ENCODE measurements at regions not wholly inside any gene's neighbourhood (a gene's known extent, or its start where the extent isn't known, plus 50 kb on each side); places are given as distances from the start of the nearest gene placed in this dataset.

- no peak for DNase-seq
Observed at GRCh38 chr2:120785228-120785966, 49.7 kb downstream of the GLI2 start.

DNA sequence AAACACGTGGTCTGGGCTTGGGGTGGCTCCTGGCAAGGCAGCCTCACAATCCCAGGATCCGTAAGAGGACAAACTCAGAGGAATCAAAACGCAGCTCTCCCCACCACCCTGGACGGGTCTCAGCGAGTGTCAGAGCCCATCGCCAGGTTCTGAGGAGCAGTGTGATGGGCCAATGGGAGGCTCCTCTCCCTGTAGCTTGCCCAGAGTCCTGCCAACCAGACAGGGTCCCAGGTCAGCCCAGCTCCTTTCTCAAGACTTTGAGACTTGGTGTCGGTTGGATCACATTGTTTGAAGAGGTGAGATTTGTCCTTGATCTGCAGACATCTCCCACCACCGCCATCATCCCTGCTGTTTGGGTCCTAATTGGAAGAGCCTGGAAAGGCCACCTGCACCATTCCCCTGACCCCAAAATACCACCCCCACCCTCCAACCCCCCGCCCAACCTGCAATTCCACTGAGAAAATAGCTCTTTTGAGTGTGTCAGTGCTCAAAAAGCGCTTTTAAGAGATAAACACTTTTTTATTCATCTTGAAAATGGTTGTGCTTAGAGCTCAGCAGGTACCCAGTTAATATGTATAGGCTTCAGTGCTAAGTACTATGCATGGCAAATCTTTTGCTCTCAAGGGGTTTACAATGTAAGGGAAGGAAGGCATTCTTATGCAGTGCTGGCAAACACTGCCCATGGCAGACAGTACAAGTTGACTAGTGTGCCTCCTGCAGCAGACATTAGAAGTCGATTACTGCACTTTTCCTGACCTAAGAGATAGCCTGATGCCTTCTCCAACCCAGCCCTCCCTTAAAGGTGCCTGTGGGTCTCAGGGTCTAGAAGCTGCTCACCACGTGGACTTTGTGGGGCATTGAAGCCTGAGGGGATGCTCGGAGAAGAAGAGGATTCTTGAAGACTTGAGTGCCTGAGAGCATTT lies 50.6 kb downstream of the GLI2 start:
- DNase-seq, result no peak

DNA sequence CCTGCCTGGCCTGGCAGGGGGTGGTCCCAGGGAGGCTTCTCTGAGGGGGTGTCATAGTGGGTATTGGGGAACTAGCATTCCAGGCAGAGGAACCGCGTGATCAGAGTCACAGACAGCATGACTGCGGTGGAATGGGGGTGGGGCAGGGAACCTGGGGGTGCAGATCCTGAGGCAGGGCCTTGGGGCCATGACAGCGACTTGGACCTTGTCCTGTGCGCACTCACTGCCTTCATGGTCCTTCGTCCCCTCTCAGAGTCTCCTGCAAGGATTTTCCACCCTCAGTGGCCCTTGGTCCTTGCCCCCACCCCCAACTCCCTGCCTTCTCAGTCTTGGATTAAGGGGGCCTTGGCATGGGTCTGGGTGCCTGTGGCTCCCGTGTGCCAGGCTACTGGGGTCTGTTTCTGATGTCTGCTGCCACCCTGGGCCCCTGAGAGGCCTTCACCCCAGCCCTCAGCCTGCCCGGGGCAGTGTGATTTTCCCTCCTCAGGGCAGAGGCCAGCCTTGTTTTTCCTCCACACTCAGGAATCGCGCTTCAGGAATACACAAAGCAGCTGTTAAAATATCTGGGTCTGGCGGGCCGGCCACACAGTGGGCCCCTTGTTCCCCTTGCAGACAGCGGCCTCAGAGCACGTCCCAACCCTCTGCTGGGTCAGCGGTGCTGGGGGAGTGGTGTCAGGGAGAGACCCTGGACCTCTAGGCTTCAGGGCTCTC lies 51.6 kb downstream of the GLI2 start:
- no peak for DNase-seq

- DNase-seq, result no peak
Observed at GRCh38 chr2:120787822-120788700, 52.4 kb downstream of the GLI2 start.

- no peak for DNase-seq
Observed at GRCh38 chr2:120791243-120791961, 55.7 kb downstream of the GLI2 start.

GRCh38 chr2:120791962-120792297 lies 56.3 kb downstream of the GLI2 start:
- DNase-seq, result peak; percentile 16

DNA sequence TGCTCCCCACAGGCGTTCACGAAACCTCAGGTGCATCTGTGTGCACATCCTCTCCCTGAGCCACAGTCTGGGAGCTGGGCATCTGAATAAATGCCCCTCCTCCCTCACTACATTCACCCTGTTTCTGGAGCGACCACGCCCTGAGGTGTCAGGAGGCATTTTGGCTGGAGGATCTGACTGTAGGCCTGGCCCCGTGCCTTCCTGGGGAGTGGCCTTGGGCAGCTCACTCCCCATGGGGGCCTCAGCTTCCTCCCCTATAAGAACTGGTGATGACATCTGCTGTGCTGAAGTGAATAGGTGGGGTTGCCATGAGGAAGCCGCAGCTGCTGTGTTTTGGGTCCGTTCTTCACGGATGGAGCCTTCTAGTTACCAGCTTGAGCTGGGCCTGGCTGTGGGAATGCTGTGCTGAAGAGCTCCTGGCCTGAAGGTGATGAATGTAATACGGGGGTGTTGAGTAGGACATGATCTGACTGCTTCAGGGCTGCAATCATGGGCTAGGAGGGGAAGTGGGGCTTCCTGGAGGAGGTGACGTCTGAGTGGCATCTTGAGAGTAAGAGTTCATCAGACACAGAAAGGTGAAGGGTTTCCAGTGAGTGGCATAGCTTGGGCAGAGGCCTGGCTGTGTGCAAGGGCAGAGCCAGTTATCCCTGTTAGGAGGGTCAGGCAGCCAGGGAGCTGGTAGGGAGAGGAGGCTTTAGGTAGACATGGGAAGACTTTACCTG lies 58.2 kb downstream of the GLI2 start:
- DNase-seq, result no peak

DNA sequence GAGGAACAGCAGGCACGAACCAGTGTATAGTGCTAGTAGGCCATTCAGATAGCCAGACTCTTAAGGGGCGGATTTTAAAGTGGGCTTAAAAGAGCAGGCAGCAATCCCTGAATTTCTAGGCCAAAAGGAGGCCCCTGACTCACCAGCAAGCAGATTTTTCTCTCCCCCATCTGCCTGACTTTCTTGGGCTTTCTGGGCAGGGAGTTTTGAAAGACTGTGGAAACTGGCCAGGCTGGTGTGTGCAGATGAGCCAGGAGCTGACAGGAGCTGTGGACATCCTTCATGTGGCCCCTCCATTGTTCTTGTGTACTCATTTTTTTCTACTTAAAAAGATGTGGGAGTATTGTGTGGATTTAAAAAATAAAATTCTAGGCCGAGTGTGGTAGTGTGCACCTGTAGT lies 59.0 kb downstream of the GLI2 start:
- no peak for DNase-seq

DNA sequence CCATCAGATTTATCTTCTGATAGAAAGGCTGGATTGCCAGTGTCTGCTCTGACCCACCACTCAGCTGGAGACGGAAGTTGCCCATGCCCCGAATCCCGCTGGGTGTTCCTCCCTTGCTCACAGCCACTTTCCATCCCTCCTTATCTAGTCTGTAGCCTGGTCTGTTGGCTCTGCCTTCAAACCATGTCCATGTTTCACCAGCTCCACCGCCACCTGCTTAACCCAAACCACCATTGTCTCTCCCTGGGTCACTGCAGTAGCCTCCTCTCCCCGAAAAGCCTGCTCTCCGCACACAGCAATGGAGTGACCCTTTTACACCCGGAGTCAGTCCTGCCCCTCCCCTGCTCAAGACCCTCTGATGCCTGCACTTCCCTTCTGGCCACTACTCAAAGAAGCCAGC lies 60.4 kb downstream of the GLI2 start:
- DNase-seq, result no peak

GRCh38 chr2:120797421-120798221 lies 62.0 kb downstream of the GLI2 start:
- no peak for DNase-seq

- DNase-seq, result no peak
Observed at GRCh38 chr2:120798567-120799247, 63.0 kb downstream of the GLI2 start.

- DNase-seq, result no peak
Observed at GRCh38 chr2:120802158-120802557, 66.5 kb downstream of the GLI2 start.

DNA sequence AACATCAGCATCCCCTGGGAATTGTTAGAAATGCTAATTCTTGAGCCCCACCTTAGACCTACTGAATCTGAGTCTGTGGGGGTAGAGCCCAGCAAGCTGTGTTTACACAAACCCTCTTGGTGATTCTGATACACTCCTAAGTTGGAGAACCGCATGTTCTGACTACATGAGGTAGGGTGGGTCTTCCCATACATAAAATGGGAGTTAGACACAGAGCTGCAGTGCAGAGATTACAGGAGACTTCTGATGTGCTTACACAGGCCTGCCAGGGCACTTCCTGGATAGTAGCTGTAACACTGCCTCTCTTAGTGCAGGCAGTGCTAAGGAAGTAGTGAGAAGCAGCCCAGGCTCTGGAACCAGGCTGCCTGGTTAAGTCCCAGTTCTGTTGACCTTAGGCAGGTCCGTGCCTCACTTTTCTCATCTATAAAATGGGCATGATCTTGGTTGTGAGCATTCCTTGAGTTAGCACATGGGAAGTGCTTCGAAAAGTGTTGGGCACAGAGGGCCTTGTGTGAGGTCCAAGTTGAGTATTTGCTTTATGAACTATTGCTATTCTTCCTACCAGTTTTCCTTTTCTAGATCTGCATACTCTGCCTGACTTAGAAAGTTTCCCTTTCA lies 67.3 kb downstream of the GLI2 start:
- no peak for DNase-seq

- DNase-seq, result no peak
Observed at GRCh38 chr2:120803764-120804335, 68.2 kb downstream of the GLI2 start.

DNA sequence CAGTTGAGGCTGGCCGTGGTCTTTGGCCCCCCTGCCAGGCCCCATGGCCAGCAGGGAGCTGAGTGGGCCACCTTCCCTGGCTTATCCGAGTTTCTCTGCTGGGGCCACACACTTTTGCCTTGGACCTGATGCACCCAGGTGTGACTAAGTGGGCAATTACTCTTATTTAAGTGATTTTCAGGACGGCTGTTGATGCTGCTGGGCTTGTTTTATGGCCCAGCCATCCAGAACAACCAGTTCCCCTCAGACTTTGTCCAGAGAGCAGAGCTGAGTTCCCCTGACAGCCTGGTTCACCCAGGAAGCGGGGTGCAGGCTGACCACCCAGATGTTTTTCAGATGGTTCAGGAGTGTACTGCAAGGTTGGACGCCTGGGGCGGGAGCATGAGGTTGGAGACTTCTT lies 68.8 kb downstream of the GLI2 start:
- no peak for DNase-seq

- no peak for DNase-seq
Observed at GRCh38 chr2:120805011-120805410, 69.3 kb downstream of the GLI2 start.

GRCh38 chr2:120805602-120806001 lies 69.9 kb downstream of the GLI2 start:
- DNase-seq, result no peak

- DNase-seq, result no peak
Observed at GRCh38 chr2:120807751-120808150, 72.1 kb downstream of the GLI2 start.

- peak; percentile 28 for DNase-seq
Observed at GRCh38 chr2:120809151-120809550, 73.5 kb downstream of the GLI2 start.

Measured in HCEC 1CT (cell line).